Dedifferentiated amniotic fluid mesenchymal stem cell (primary cell): ENCODE measurements at regions not wholly inside any gene's neighbourhood (a gene's known extent, or its start where the extent isn't known, plus 50 kb on each side); places are given as distances from the start of the nearest gene placed in this dataset.
"Not testable (repeated sequence)": the region's sequence is repeated elsewhere in the genome, so short reads cannot be mapped to it uniquely, and the experiment has no call there.

ENCODE experiments used
- DNase-seq: peaks from one replicate; pipeline ENCODE4 v3.0.0-alpha.2; 2016; ENCODE audit errors: extremely low spot score

- DNase-seq, result no peak
Measured at GRCh38 chr7:125480762-125481161, 551.1 kb upstream of the POT1 start.

- no peak for DNase-seq
Measured at GRCh38 chr7:125468855-125469174, 539.2 kb upstream of the POT1 start.

- DNase-seq, result no peak
Measured at GRCh38 chr7:125467996-125468854, 538.6 kb upstream of the POT1 start.

GRCh38 chr7:125465527-125465926 is 535.9 kb upstream of the POT1 start:
- DNase-seq, result no peak

- no peak for DNase-seq
Measured at GRCh38 chr7:125462615-125463014, 533.0 kb upstream of the POT1 start.

GRCh38 chr7:125459038-125459437 is 529.4 kb upstream of the POT1 start:
- no peak for DNase-seq

- DNase-seq, result no peak
Measured at GRCh38 chr7:125450749-125451148, 521.1 kb upstream of the POT1 start.

GRCh38 chr7:125445836-125446235 is 516.2 kb upstream of the POT1 start:
- no peak for DNase-seq

- no peak for DNase-seq
Measured at GRCh38 chr7:125444864-125445263, 515.2 kb upstream of the POT1 start.

- DNase-seq, result no peak
Measured at GRCh38 chr7:125436220-125436619, 506.6 kb upstream of the POT1 start.

GRCh38 chr7:125431349-125431748 is 501.7 kb upstream of the POT1 start:
- DNase-seq, result no peak

GRCh38 chr7:125430013-125430412 is 500.4 kb upstream of the POT1 start:
- no peak for DNase-seq

GRCh38 chr7:125427676-125428075 is 498.1 kb upstream of the POT1 start:
- no peak for DNase-seq

- no peak for DNase-seq
Measured at GRCh38 chr7:125425506-125425905, 495.9 kb upstream of the POT1 start.

- DNase-seq, result no peak
Measured at GRCh38 chr7:125424721-125425120, 495.1 kb upstream of the POT1 start.

- no peak for DNase-seq
Measured at GRCh38 chr7:125423458-125424155, 494.0 kb upstream of the POT1 start.

GRCh38 chr7:125421407-125421806 is 491.8 kb upstream of the POT1 start:
- not testable (repeated sequence) for DNase-seq

- no peak for DNase-seq
Measured at GRCh38 chr7:125412890-125413665, 483.5 kb upstream of the POT1 start.

- DNase-seq, result no peak
Measured at GRCh38 chr7:125409921-125410320, 480.3 kb upstream of the POT1 start.

- no peak for DNase-seq
Measured at GRCh38 chr7:125406111-125406510, 476.5 kb upstream of the POT1 start.

- DNase-seq, result no peak
Measured at GRCh38 chr7:125399408-125399807, 469.8 kb upstream of the POT1 start.

GRCh38 chr7:125396466-125397151 is 467.0 kb upstream of the POT1 start:
- no peak for DNase-seq
